ENCODE measurements at regions not wholly inside any gene's neighbourhood (a gene's known extent, or its start where the extent isn't known, plus 50 kb on each side); places are given as distances from the start of the nearest gene placed in this dataset.

DNA sequence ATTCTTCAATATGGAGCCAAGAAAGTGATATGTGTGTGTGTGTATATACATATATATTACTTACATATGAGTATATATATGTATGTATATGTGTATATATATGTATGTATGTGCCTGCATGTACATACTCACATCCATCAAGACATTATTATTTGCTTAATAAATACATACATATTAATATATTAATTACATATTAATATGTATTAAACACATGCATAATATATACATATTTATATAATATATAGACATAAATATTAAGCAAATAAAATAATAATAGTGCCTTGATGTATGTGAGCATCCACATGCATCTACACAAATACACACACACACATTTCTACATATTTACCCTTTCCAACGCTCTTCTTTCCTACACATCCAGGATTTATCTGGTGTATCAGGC, 88.7 kb upstream of the KCNMA1 start:
- ATAC-seq = no peak

More for the DNA sequence above, 88.7 kb upstream of the KCNMA1 start:
- TF ChIP-seq, protein P1, sequence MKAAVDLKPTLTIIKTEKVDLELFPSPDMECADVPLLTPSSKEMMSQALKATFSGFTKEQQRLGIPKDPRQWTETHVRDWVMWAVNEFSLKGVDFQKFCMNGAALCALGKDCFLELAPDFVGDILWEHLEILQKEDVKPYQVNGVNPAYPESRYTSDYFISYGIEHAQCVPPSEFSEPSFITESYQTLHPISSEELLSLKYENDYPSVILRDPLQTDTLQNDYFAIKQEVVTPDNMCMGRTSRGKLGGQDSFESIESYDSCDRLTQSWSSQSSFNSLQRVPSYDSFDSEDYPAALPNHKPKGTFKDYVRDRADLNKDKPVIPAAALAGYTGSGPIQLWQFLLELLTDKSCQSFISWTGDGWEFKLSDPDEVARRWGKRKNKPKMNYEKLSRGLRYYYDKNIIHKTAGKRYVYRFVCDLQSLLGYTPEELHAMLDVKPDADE (IDR thresholded peaks at IDR 0.05) = no peak
- TF ChIP-seq, protein P2, sequence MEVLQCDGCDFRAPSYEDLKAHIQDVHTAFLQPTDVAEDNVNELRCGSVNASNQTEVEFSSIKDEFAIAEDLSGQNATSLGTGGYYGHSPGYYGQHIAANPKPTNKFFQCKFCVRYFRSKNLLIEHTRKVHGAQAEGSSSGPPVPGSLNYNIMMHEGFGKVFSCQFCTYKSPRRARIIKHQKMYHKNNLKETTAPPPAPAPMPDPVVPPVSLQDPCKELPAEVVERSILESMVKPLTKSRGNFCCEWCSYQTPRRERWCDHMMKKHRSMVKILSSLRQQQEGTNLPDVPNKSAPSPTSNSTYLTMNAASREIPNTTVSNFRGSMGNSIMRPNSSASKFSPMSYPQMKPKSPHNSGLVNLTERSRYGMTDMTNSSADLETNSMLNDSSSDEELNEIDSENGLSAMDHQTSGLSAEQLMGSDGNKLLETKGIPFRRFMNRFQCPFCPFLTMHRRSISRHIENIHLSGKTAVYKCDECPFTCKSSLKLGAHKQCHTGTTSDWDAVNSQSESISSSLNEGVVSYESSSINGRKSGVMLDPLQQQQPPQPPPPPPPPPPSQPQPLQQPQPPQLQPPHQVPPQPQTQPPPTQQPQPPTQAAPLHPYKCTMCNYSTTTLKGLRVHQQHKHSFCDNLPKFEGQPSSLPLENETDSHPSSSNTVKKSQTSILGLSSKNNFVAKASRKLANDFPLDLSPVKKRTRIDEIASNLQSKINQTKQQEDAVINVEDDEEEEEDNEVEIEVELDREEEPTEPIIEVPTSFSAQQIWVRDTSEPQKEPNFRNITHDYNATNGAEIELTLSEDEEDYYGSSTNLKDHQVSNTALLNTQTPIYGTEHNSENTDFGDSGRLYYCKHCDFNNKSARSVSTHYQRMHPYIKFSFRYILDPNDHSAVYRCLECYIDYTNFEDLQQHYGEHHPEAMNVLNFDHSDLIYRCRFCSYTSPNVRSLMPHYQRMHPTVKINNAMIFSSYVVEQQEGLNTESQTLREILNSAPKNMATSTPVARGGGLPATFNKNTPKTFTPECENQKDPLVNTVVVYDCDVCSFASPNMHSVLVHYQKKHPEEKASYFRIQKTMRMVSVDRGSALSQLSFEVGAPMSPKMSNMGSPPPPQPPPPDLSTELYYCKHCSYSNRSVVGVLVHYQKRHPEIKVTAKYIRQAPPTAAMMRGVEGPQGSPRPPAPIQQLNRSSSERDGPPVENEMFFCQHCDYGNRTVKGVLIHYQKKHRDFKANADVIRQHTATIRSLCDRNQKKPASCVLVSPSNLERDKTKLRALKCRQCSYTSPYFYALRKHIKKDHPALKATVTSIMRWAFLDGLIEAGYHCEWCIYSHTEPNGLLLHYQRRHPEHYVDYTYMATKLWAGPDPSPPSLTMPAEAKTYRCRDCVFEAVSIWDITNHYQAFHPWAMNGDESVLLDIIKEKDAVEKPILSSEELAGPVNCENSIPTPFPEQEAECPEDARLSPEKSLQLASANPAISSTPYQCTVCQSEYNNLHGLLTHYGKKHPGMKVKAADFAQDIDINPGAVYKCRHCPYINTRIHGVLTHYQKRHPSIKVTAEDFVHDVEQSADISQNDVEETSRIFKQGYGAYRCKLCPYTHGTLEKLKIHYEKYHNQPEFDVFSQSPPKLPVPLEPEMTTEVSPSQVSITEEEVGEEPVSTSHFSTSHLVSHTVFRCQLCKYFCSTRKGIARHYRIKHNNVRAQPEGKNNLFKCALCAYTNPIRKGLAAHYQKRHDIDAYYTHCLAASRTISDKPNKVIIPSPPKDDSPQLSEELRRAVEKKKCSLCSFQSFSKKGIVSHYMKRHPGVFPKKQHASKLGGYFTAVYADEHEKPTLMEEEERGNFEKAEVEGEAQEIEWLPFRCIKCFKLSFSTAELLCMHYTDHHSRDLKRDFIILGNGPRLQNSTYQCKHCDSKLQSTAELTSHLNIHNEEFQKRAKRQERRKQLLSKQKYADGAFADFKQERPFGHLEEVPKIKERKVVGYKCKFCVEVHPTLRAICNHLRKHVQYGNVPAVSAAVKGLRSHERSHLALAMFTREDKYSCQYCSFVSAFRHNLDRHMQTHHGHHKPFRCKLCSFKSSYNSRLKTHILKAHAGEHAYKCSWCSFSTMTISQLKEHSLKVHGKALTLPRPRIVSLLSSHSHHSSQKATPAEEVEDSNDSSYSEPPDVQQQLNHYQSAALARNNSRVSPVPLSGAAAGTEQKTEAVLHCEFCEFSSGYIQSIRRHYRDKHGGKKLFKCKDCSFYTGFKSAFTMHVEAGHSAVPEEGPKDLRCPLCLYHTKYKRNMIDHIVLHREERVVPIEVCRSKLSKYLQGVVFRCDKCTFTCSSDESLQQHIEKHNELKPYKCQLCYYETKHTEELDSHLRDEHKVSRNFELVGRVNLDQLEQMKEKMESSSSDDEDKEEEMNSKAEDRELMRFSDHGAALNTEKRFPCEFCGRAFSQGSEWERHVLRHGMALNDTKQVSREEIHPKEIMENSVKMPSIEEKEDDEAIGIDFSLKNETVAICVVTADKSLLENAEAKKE (CRISPR knock-in tag; IDR thresholded peaks at IDR 0.05) = no peak
- no peak for TF ChIP-seq NANOG (IDR thresholded peaks at IDR 0.05; ENCODE audit: borderline replicate concordance)
- TF ChIP-seq JUNB (IDR thresholded peaks at IDR 0.05; ENCODE audit: unreplicated experiment) = no peak
- no peak for TF ChIP-seq POLR2AphosphoS5 (IDR thresholded peaks at IDR 0.05; ENCODE audit: low read depth)
- TF ChIP-seq CTCF (conservative IDR thresholded peaks at IDR 0.05; ENCODE audit: low read depth in 2 of 2) = no peak
- TF ChIP-seq EZH2 (IDR thresholded peaks at IDR 0.05; ENCODE audit: low read depth, unreplicated experiment) = no peak
- TF ChIP-seq, protein P3, sequence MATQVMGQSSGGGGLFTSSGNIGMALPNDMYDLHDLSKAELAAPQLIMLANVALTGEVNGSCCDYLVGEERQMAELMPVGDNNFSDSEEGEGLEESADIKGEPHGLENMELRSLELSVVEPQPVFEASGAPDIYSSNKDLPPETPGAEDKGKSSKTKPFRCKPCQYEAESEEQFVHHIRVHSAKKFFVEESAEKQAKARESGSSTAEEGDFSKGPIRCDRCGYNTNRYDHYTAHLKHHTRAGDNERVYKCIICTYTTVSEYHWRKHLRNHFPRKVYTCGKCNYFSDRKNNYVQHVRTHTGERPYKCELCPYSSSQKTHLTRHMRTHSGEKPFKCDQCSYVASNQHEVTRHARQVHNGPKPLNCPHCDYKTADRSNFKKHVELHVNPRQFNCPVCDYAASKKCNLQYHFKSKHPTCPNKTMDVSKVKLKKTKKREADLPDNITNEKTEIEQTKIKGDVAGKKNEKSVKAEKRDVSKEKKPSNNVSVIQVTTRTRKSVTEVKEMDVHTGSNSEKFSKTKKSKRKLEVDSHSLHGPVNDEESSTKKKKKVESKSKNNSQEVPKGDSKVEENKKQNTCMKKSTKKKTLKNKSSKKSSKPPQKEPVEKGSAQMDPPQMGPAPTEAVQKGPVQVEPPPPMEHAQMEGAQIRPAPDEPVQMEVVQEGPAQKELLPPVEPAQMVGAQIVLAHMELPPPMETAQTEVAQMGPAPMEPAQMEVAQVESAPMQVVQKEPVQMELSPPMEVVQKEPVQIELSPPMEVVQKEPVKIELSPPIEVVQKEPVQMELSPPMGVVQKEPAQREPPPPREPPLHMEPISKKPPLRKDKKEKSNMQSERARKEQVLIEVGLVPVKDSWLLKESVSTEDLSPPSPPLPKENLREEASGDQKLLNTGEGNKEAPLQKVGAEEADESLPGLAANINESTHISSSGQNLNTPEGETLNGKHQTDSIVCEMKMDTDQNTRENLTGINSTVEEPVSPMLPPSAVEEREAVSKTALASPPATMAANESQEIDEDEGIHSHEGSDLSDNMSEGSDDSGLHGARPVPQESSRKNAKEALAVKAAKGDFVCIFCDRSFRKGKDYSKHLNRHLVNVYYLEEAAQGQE (IDR thresholded peaks at IDR 0.05; ENCODE audit: unreplicated experiment) = no peak
- TF ChIP-seq STAT1 (IDR thresholded peaks at IDR 0.05; ENCODE audit: unreplicated experiment) = no peak
- TF ChIP-seq EZH2phosphoT487 (IDR thresholded peaks at IDR 0.05; ENCODE audit: unreplicated experiment) = no peak
- TF ChIP-seq ZNF114 (CRISPR knock-in tag; IDR thresholded peaks at IDR 0.05) = no peak
- TF ChIP-seq ZNF331 (CRISPR knock-in tag; IDR thresholded peaks at IDR 0.05; ENCODE audit: low read depth) = no peak
- no peak for TF ChIP-seq CREB1 (CRISPR knock-in tag; IDR thresholded peaks at IDR 0.05; ENCODE audit: low read depth)
- Histone ChIP-seq H3K4me2 (no peak overlapping the region), H3K27me3 (ENCODE audit: insufficient read depth) (no peaks in the 10 kb centered on the region), H3K36me3 (ENCODE audit: insufficient read depth) (no peaks in the 10 kb centered on the region), H4K20me1 (replicated peaks; ENCODE audit: insufficient read depth) (no peaks in the 10 kb centered on the region), H3F3A (replicated peaks; ENCODE audit: low read depth) (no peaks in the 10 kb centered on the region), H3K79me2 (replicated peaks; ENCODE audit: insufficient read depth) (no peaks in the 10 kb centered on the region), H3K4me1 (ENCODE audit: insufficient read depth) (peaks cover 4% of the 10 kb centered on the region; the same call in 1 of the 2 replicates), H2AFZ (no peak overlapping the region), H3K27ac (ENCODE audit: low read depth) (no peak overlapping the region), H3K9me2 (ENCODE audit: insufficient read depth) (no peaks in the 10 kb centered on the region), H3K4me3 (no peak overlapping the region)
- Mint-ChIP-seq H3K9me3 (no peaks in the 10 kb centered on the region; the same call in 2 of the 3 replicates), H3K27ac (no peak overlapping the region), H3K4me3 (no peak overlapping the region), H3K27me3 (ENCODE audit: insufficient read depth, low read depth, poor library complexity) (peaks cover 5% of the 10 kb centered on the region), H3K36me3 (ENCODE audit: low read depth) (no peaks in the 10 kb centered on the region), H3K4me1 (0 out of 3 replicates have a peak, but pooled peaks cover 6% of the 10 kb centered on the region)
- no peak for DNase-seq (ENCODE audit: low spot score)

Measured in GM23338 (cell line).